ENCODE measurements at regions not wholly inside any gene's neighbourhood (a gene's known extent, or its start where the extent isn't known, plus 50 kb on each side); places are given as distances from the start of the nearest gene placed in this dataset.

DNA sequence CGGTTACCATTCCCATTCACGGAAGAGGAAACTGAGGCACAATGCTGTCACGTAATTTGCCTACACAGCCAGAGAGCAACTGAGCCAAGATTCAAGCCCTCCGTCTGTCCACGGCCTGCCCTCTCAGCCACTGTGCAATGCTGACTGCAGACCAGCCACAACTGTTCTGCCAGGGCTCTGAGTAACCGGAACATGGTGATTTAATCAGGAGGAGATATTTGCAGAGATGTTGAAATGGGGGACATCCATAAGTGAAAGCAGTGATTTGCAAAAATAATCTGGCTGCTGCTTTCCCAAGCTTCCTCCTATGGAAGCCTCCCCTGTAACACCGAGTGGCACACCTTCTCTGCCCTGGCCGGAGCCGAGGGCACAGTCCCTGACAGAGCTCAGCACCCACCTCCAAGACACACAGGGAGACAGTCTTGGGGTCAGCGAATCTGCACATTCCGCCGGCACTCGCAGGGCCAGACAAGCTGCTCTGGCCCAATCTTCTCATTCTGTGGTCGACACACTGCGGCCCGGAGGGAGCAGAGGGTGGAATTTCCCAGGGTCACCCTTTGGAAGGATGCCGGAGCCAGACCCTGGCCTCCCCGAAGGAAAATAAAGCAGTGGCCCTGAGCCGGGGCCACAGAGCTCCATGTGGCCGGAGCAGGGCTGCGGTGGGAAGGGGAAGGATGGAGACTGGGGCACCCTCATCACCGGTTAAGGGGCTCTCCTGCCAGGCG lies 158.2 kb upstream of the DIO3 start:
- intact Hi-C loops (cut with DNase I, micrococcal nuclease) = no loop called here
- H3K36me3 ChIP-seq (ENCODE audit: insufficient read depth, low read length) = no peaks in the 10 kb centered on the region
- Mint-ChIP-seq H3K9me3 (no peaks in the 10 kb centered on the region), H3K27me3 (peaks cover 79% of the 10 kb centered on the region), H3K4me3 (no peak overlapping the region), H3K36me3 (ENCODE audit: low read depth) (no peaks in the 10 kb centered on the region), H3K27ac (no peak overlapping the region), H3K4me1 (ENCODE audit: low read depth) (no peaks in the 10 kb centered on the region)
- ATAC-seq (ENCODE audit: poor library complexity) (no peak), DNase-seq (no peak)
- TF ChIP-seq, protein P1, sequence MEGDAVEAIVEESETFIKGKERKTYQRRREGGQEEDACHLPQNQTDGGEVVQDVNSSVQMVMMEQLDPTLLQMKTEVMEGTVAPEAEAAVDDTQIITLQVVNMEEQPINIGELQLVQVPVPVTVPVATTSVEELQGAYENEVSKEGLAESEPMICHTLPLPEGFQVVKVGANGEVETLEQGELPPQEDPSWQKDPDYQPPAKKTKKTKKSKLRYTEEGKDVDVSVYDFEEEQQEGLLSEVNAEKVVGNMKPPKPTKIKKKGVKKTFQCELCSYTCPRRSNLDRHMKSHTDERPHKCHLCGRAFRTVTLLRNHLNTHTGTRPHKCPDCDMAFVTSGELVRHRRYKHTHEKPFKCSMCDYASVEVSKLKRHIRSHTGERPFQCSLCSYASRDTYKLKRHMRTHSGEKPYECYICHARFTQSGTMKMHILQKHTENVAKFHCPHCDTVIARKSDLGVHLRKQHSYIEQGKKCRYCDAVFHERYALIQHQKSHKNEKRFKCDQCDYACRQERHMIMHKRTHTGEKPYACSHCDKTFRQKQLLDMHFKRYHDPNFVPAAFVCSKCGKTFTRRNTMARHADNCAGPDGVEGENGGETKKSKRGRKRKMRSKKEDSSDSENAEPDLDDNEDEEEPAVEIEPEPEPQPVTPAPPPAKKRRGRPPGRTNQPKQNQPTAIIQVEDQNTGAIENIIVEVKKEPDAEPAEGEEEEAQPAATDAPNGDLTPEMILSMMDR (IDR thresholded peaks at IDR 0.05) = no peak
- no peaks in the 10 kb centered on the region for H3K4me1 ChIP-seq (ENCODE audit: insufficient read depth, low read length)
- H3K9me3 ChIP-seq (ENCODE audit: control insufficient read depth in 1 of 2, insufficient read depth in 1 of 2, low read length in 2 of 2) = peaks cover 0 to 3% of the 10 kb centered on the region in 2 experiments
- peaks cover 24 to 35% of the 10 kb centered on the region in 2 experiments for H3K27me3 ChIP-seq (ENCODE audit: control insufficient read depth in 1 of 2, insufficient read depth in 2 of 2, low read length in 2 of 2)
- ChIA-PET CTCF (no interaction called here), POLR2A (no interaction called here)
- no peak overlapping the region for H3K4me3 ChIP-seq (ENCODE audit: low read length)
- H3K27ac ChIP-seq (ENCODE audit: low read depth in 1 of 2, low read length in 2 of 2) = no peak overlapping the region

DNA sequence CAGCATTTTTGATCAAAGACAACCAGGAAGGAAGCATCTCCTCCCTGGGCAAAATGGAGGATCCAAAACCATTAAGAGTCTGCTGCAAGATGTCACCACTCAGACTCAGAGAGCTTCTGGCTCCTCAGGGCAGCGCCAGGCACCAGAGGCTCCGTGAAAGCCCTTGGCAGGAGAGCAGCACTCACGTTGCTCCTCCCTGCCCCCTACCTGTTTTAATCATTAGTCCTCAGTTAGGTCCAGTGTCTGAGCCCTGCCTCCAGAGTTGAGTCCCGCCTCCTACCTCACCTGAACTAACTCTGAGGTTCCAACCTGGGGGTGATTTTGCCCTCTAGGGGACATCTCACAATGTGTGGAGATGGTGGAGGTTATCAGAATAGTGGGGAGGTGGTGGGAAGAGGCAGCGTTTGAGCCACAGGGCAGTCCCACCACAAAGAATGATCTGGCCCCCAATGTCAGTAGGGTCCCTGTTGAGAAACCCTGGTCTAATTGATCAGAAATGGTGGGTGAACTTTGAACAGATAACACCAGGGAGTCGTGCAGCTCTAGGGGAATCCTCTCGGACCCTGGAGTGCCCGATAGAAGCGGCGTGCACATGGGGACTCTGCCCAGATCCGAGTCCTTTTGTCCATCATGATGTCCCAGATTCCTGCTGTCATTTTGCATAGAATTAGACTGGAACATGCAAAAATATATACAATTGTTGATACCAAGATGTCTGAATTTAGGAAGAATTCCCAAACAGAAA lies 156.7 kb upstream of the DIO3 start:
- Histone ChIP-seq H3K27ac (ENCODE audit: low read depth in 1 of 2, low read length in 2 of 2) (no peak overlapping the region), H3K27me3 (ENCODE audit: control insufficient read depth in 1 of 2, insufficient read depth in 2 of 2, low read length in 2 of 2) (peaks cover 17 to 32% of the 10 kb centered on the region in 2 experiments), H3K4me3 (ENCODE audit: low read length) (no peak overlapping the region), H3K36me3 (ENCODE audit: insufficient read depth, low read length) (no peaks in the 10 kb centered on the region), H3K4me1 (ENCODE audit: insufficient read depth, low read length) (no peaks in the 10 kb centered on the region), H3K9me3 (ENCODE audit: control insufficient read depth in 1 of 2, insufficient read depth in 1 of 2, low read length in 2 of 2) (peaks cover 0 to 3% of the 10 kb centered on the region in 2 experiments)
- intact Hi-C loops (cut with DNase I, micrococcal nuclease) = no loop called here
- Mint-ChIP-seq H3K27me3 (peaks cover 78% of the 10 kb centered on the region), H3K4me3 (no peak overlapping the region), H3K4me1 (ENCODE audit: low read depth) (no peaks in the 10 kb centered on the region), H3K36me3 (ENCODE audit: low read depth) (no peaks in the 10 kb centered on the region), H3K27ac (no peak overlapping the region), H3K9me3 (no peaks in the 10 kb centered on the region)
- ATAC-seq (ENCODE audit: poor library complexity) (no peak), DNase-seq (no peak)
- TF ChIP-seq, protein P1 (IDR thresholded peaks at IDR 0.05) = no peak
- CTCF ChIA-PET = no interaction called here
- POLR2A ChIA-PET = no interaction called here

DNA sequence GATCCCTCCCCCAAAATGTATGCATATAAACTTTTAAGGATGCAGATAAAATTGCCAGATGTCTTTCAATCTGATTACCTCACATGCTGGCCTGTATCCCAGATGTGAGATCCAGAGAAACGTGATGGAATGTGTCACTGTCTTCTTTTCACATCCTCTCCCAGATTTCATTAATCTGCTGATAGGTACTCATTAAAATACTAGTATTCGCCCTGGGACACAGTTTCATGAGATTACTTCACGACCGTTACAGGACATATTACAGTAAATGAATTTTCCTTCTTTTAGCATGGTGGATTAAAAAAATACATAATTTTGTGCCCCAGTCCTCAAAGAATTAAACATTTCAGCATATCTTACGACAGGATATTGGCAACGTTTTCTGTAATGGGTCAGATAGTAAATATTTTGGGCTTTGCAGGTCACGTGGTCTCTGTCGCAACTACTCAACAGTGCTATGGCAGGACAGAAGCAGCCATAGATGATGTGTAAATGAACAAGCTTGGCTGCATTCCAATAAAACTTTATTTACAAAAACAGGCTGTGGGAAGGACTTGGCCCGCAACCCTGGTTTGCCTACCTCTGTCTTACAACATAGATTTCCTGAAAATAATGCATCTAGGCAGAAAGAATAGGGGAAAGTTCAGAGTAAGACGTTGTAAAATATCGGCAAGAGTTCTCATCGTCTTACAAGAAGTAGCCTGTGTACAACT lies 156.0 kb upstream of the DIO3 start:
- peaks cover 0 to under 1% of the 10 kb centered on the region in 2 experiments for H3K9me3 ChIP-seq (ENCODE audit: control insufficient read depth in 1 of 2, insufficient read depth in 1 of 2, low read length in 2 of 2)
- no peak overlapping the region for H3K4me3 Mint-ChIP-seq
- H3K36me3 ChIP-seq (ENCODE audit: insufficient read depth, low read length) = no peaks in the 10 kb centered on the region
- H3K27ac ChIP-seq (ENCODE audit: low read depth in 1 of 2, low read length in 2 of 2) = no peak overlapping the region
- H3K4me1 Mint-ChIP-seq (ENCODE audit: low read depth) = no peaks in the 10 kb centered on the region
- intact Hi-C loops (cut with DNase I, micrococcal nuclease) = no loop called here
- TF ChIP-seq, protein P1 (IDR thresholded peaks at IDR 0.05) = no peak
- H3K27ac Mint-ChIP-seq = no peak overlapping the region
- H3K27me3 ChIP-seq (ENCODE audit: control insufficient read depth in 1 of 2, insufficient read depth in 2 of 2, low read length in 2 of 2) = peaks cover 12 to 25% of the 10 kb centered on the region in 2 experiments
- H3K9me3 Mint-ChIP-seq = no peaks in the 10 kb centered on the region
- no peak overlapping the region for H3K4me3 ChIP-seq (ENCODE audit: low read length)
- DNase-seq = no peak
- CTCF ChIA-PET = no interaction called here
- no peaks in the 10 kb centered on the region for H3K4me1 ChIP-seq (ENCODE audit: insufficient read depth, low read length)
- H3K27me3 Mint-ChIP-seq = peaks cover 80% of the 10 kb centered on the region
- no peaks in the 10 kb centered on the region for H3K36me3 Mint-ChIP-seq (ENCODE audit: low read depth)
- POLR2A ChIA-PET = no interaction called here
- ATAC-seq (ENCODE audit: poor library complexity) = no peak

Data from CD4-positive, alpha-beta T cell (primary cell).